Inferior parietal cortex (tissue), 1 donor: ENCODE measurements at regions not wholly inside any gene's neighbourhood (a gene's known extent, or its start where the extent isn't known, plus 50 kb on each side); places are given as distances from the start of the nearest gene placed in this dataset.

Experiments used
- DNase-seq: peaks from one replicate; pipeline ENCODE4 v3.0.0-alpha.2; 2016; ENCODE audit errors: extremely low spot score

- DNase-seq, result no peak
Measured at GRCh38 chr20:17107127-17107526, 119.7 kb upstream of the PCSK2 start.

DNA sequence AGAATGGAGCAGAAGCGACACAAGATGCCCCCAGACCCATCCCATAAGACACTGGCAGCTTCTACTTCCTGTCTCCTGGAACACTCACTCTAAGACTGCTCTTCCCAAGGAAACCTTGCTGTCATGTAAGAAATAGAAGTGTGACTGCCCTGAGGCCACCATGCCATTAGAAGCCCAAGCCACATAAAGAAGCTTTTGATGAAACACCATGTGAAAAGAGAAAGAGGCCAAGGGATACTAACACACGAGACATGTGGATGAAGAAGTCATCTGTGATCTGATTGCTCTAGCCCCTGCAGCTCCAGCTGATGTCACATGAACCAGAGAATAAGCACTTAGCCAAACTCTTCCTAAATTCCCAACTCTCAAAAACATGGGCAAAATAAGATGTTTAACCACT lies 117.9 kb upstream of the PCSK2 start:
- DNase-seq, result no peak

DNA sequence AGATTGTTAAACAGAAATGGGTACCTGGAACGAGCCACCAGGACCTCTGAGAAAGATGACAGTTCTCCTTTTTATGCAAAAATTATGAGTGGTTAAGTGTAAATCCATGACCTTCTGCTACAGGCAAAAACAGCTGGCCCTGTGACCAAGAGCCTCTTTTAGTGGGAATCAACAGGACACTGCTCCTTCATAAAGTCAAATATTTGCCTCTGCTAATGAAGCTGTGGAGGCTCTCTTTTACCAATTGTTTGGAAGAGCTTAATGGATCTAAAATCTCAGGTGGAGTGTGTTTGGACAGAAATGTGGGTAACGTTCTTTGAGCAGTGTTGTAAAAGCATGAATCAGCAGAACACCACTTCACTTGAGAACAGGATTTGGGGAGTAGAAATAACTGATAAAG lies 117.5 kb upstream of the PCSK2 start:
- DNase-seq, result no peak

DNA sequence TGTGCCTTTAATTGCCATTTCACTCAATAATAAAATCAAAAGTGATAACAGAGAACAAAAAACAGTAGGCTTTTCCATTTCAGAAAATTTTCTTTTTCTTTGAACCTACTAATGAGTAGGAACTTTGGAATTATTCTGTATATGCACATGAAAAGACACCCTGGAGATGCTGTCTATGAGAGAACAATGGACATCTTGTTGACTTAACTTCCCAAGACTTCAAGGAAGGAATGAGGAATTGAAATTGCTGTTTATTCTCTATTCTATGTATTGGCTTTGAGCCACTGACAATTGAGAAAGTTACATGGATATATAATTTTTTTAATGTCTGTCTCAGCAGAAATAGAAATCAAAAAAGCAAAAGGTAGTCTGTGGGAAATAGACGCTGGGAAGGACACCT lies 98.6 kb upstream of the PCSK2 start:
- no peak for DNase-seq

GRCh38 chr20:17129089-17129488 lies 97.8 kb upstream of the PCSK2 start:
- no peak for DNase-seq

DNA sequence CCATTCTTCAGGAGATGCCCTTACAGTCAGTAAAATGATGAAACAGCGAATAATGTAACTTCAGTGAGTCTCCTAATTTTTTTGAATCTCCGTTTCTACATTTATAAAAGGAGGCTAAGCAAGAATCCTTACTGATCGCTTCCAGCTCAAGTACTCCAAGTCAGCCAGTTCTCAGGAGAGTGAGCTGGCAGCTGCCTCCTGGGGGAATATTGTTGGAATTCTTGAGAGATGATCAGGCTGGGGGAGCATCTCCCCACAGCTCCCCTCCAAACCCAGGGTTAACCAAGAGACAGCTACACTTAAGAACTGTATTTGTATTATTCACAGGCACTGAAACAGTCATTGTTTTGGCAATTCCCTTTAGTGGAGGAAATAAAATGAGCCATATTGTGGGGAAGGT lies 89.1 kb upstream of the PCSK2 start:
- DNase-seq, result no peak

GRCh38 chr20:17138237-17138636 lies 88.6 kb upstream of the PCSK2 start:
- peak; percentile 51 for DNase-seq

DNA sequence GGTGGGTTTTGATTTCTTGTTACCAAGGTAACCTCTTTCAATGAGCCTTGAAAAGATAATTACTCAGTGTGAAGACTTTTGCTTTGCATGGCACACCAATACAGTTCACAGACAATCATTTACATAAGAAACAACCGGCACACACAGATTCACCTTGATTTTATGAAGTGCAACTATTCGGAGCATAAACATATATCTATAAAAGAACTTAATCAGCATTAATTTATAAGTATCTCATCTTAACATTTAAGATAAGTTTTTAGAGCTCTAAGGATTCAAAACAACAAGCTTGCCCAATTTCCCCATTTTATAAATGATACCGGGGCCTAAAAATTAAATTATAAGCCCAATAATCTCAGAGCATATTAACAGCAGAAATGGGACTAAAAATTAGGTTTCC lies 85.9 kb upstream of the PCSK2 start:
- no peak for DNase-seq

GRCh38 chr20:17141568-17141967 lies 85.3 kb upstream of the PCSK2 start:
- DNase-seq, result no peak

GRCh38 chr20:17142666-17143065 lies 84.2 kb upstream of the PCSK2 start:
- no peak for DNase-seq

DNA sequence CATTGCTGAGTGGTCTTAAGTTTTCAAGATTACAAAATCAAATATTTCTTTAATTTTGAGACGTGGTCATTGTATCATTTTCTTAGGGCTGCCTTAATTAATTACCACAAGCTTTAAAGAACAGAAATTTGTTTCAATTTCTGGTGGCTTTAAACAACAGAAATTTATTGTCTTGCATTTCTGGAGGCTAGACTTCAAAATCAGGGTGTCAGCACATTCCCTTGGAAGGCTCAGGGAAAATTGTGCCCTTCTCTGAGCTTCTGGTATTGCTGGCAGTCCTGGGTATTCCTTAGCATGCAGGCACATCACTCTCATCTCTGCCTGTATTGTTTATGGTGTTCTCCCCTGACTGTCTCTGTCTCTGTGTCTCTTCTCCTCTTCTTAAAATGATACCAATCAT lies 76.0 kb upstream of the PCSK2 start:
- DNase-seq, result no peak

DNA sequence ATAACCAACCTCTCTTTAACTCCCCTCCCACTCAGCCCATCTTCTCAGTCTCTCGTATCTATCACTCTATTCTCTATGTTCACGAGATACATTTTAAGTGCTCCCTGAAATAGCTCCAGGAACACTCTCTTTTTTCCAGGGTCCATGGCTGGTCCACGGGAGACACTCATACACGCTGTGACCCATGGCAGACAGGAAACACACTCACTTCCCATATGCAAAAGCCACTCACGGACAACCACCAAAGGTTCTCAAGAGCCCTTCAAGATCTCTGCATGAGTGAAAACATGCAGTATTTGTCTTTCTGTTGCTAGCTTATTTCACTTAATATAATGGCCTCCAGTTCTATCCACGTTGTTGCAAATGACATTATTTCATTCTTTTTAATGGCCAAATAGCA lies 71.4 kb upstream of the PCSK2 start:
- no peak for DNase-seq

DNA sequence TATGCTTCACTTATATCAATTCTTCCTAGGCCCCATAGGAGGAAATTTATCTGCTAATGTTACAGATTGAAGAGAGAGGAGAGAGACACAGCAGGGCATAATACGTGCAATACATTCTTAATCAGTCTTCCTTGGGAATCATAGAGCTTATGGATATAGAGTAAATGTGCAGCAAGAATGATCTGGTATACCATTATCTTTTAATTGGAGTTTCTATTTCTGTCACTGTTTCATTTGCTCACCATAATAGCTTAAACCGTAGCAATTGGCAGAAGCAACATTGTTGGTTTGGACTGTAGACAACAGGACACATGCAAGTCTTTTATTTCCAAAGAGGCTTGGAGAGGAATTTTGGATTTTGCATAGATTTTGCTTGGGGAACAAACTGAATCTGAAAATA lies 68.1 kb upstream of the PCSK2 start:
- DNase-seq, result peak; percentile 16

DNA sequence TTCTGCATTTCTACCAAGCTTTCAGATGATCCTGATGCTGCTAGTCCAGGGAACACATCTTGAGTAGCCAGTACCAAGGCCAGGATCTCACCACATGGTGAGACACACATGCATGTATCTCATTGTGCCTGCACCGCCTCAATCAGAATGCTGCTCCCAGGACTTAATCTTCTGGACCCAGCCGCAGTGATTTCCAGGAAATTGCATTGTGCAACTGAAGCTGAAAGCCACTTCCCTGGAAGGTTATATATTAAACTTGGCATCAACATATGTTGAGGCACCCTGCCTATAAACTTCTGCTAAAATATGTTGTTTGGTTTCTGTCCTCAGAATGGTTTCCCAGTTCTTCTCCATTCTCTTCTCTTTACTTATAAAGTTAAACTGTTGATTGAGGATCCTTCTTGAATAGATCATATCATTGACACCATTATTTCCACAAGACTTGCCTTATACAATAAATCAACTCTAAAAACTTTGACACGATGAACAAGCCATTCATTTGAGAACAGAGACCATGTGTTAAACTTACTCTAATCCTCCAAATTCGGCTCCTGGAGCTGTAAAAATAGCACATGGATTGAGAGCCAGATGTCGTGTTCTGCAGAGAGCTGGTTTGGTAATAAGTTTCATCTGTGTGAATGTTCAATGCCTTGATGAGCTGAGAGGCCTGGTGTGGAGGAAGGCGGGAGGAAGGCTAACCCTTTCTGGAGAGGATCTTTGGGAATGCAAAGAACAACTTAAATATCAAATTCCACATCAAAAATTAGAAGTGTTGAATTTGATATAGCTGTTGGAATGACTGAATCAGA lies 65.0 kb upstream of the PCSK2 start:
- DNase-seq, result peak; percentile 56

- DNase-seq, result no peak
Measured at GRCh38 chr20:17168026-17168612, 58.7 kb upstream of the PCSK2 start.

DNA sequence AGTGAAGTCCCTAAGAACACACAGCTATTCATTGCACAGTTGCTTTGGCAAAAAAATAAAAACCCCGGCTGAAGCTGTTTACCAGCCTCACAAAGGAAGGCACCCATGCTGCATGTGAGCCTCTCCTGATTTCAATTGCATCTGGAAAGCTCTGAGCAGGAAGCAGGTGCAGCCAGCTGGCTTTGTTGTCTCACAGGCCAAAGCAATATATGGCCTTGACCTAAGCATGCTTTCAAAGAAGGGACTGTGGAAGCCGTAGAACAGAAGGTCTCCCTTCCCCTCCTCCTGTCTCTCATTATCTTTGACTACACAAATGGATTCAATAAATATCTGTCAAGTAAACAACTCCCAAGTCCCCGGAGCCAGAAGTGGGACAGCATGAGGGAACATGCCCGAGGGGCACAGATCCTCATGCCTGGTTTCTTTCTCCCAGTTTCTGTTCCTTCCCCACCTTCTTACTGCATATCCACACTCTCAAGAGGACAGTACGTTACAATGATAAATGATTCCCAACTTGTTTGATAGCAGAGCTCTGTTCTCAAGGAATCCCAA lies 57.2 kb upstream of the PCSK2 start:
- DNase-seq, result no peak

DNA sequence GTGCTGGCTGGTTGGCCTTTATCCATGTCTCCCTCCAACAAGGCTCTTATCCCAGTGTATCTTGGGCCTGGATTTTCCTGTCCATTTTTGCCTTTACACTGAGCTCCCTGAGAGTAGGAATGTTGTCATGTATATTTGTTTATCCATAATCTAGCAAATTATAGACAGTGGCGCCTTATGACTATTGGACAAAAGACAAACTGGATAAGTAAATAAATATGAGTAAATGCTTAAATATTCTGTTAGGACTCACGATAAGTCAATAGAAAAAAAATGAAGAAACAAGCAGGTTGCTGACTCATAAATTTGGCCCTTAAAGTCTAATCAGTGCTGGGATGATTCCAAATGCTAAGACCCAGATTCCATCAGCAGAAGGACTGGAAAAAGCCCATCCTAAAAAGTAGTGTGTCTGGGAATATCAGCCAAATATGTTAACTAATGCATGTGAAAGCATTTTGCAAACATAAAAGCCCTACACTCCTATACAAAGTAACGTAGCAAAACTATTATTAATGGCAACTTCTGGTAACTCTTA lies 55.0 kb upstream of the PCSK2 start:
- no peak for DNase-seq

DNA sequence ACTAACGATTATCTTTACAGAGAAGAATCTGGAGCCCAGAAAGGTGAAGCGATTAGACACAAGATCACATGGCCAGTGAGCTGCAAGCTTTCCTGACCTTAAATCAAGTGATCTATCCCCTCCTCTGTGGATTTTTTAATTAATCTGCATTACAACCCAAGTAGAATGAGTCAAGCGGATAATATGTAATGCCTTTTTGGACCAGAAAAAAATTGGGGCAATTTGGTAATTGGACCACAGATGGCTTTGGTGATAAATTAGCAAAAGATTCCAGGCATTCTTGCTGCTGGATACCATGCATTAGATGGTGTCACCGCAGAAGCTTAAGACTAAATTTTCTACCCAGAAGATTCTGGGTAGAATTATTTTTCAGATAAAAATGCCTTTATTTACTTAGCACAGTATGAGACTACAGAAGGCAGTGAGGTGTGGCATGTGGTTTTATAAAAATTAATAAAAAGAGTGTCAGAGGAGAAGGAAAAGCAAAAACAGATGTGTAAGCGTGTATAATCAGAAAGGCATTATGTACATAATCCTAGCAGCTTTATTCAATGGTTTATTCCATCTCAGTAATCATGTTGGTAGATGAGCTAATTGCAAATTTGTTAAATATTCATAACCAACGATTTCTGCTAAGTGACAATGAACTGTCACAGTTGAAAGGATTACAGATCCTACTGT lies 53.9 kb upstream of the PCSK2 start:
- no peak for DNase-seq
